IMR-90 (cell line): ENCODE measurements at regions not wholly inside any gene's neighbourhood (a gene's known extent, or its start where the extent isn't known, plus 50 kb on each side); places are given as distances from the start of the nearest gene placed in this dataset.

Experiments
- ATAC-seq: fragments of 200-7000 bp; cut with Tn5 transposase; 2 replicates; pipeline ENCODE4 v1.9.1; 2020; ENCODE audit warnings: low read depth, mild to moderate bottlenecking, moderate library complexity
- BruUV-seq: library from RNA; stranded (reverse); fragments of 400-500 nt; replicated peaks from 2 replicates; lab custom pipeline; 2021; lab: Mats Ljungman, UMichigan
- CTCF ChIA-PET: fragments of 300-600 bp; formaldehyde crosslinking; extraction: SDS; loops from one replicate; lab custom pipeline; 2021; ENCODE audit warnings: antibody characterized with exemption; lab: Yijun Ruan, JAX
- POLR2A ChIA-PET: fragments of 300-600 bp; sonication (Branson Sonifier 250); formaldehyde crosslinking; loops from one replicate; lab custom pipeline; 2022; ENCODE audit warnings: antibody characterized with exemption; ENCODE audit not compliant: unreplicated experiment; lab: Charles Lee
- DNase-seq: peaks from one replicate; pipeline ENCODE4 v3.0.0; 2013
- H2AFZ ChIP-seq: replicated peaks from 2 replicates; pipeline ENCODE3; 2013; ENCODE audit warnings: low read length, mild to moderate bottlenecking; ENCODE audit not compliant: poor library complexity
- H2AK5ac ChIP-seq: 2 replicates; pipeline ENCODE4 v1.6.1; 2013; ENCODE audit warnings: low read depth, low read length, inconsistent platforms
- H2AK9ac ChIP-seq: replicated peaks from 2 replicates; pipeline ENCODE3; 2013; ENCODE audit warnings: mild to moderate bottlenecking, low read depth, low read length, moderate library complexity; ENCODE audit not compliant: poor library complexity
- H2BK120ac ChIP-seq: 2 replicates; pipeline ENCODE4 v1.6.1; 2013; ENCODE audit warnings: low read depth, low read length, inconsistent platforms
- H2BK15ac ChIP-seq: 3 replicates; pipeline ENCODE4 v1.6.1; 2013; ENCODE audit warnings: low read depth, low read length, inconsistent platforms
- H2BK20ac ChIP-seq: 2 replicates; pipeline ENCODE4 v1.6.1; 2013; ENCODE audit warnings: low read depth, mild to moderate bottlenecking, inconsistent platforms, low read length, moderate library complexity
- H2BK5ac ChIP-seq: 2 replicates; pipeline ENCODE4 v1.6.1; 2013; ENCODE audit warnings: mild to moderate bottlenecking, low read depth, low read length, inconsistent platforms; ENCODE audit not compliant: poor library complexity, severe bottlenecking
- H3K14ac ChIP-seq: replicated peaks from 2 replicates; pipeline ENCODE4 v1.6.1; 2013; ENCODE audit warnings: low read depth, low read length, inconsistent platforms
- H3K18ac ChIP-seq: 2 replicates; pipeline ENCODE4 v1.6.1; 2013; ENCODE audit warnings: low read depth, low read length, control low read depth
- H3K23ac ChIP-seq: 2 replicates; pipeline ENCODE4 v1.6.1; 2013; ENCODE audit warnings: low read depth, low read length, inconsistent platforms
- H3K27ac ChIP-seq: 2 replicates; pipeline ENCODE4 v1.5.1; 2013; ENCODE audit warnings: mild to moderate bottlenecking, control low read depth, low read length; ENCODE audit not compliant: insufficient read depth
- H3K27me3 ChIP-seq: 2 replicates; pipeline ENCODE4 v1.6.1; 2013; ENCODE audit warnings: low read length; ENCODE audit not compliant: control insufficient read depth, insufficient read depth
- H3K36me3 ChIP-seq: 2 replicates; pipeline ENCODE4 v1.6.1; 2013; ENCODE audit warnings: low read length, mixed read lengths; ENCODE audit not compliant: control insufficient read depth, insufficient read depth
- H3K4ac ChIP-seq: 2 replicates; pipeline ENCODE4 v1.6.1; 2013; ENCODE audit warnings: low read depth, low read length, inconsistent platforms
- H3K4me1 ChIP-seq: 2 replicates; pipeline ENCODE4 v1.6.1; 2013; ENCODE audit warnings: low read length, mixed read lengths; ENCODE audit not compliant: control insufficient read depth, insufficient read depth
- H3K4me2 ChIP-seq: 2 replicates; pipeline ENCODE4 v1.6.1; 2013; ENCODE audit warnings: low read depth, mild to moderate bottlenecking, control low read depth, low read length, moderate library complexity
- H3K4me3 ChIP-seq: 2 replicates; pipeline ENCODE4 v1.5.1; 2013; ENCODE audit warnings: low read depth, mild to moderate bottlenecking, control low read depth, low read length, moderate library complexity; ENCODE audit not compliant: insufficient read depth
- H3K56ac ChIP-seq: 2 replicates; pipeline ENCODE4 v1.6.1; 2013; ENCODE audit warnings: low read length, inconsistent platforms; ENCODE audit not compliant: insufficient read depth; ENCODE audit errors: extremely low read depth
- H3K79me1 ChIP-seq, 2 experiments: 2 replicates each; pipeline ENCODE4 v1.6.1; 2013; ENCODE audit warnings: low read length in 2 of 2, inconsistent platforms in 1 of 2, low read depth in 1 of 2
- H3K9ac ChIP-seq: 2 replicates; pipeline ENCODE4 v1.6.1; 2013; ENCODE audit warnings: low read depth, low read length, control low read depth
- H3K9me1 ChIP-seq: 2 replicates; pipeline ENCODE4 v1.6.1; 2013; ENCODE audit warnings: low read length, inconsistent platforms; ENCODE audit not compliant: insufficient read depth
- H3K9me3 ChIP-seq: 2 replicates; pipeline ENCODE4 v1.6.1; 2013; ENCODE audit warnings: low read length; ENCODE audit not compliant: control insufficient read depth, insufficient read depth
- H4K20me1 ChIP-seq: 2 replicates; pipeline ENCODE4 v1.6.1; 2013; ENCODE audit warnings: low read length, inconsistent platforms; ENCODE audit not compliant: insufficient read depth
- H4K5ac ChIP-seq: 2 replicates; pipeline ENCODE4 v1.6.1; 2013; ENCODE audit warnings: mild to moderate bottlenecking, low read depth, low read length, control low read depth
- H4K8ac ChIP-seq, 2 experiments: 2 replicates each; pipeline ENCODE4 v1.6.1; 2013; ENCODE audit warnings: low read depth in 2 of 2, low read length in 2 of 2, control low read depth in 1 of 2, inconsistent platforms in 1 of 2
- H4K91ac ChIP-seq: 2 replicates; pipeline ENCODE4 v1.6.1; 2013; ENCODE audit warnings: low read depth, low read length, inconsistent platforms; ENCODE audit not compliant: insufficient read depth
- RAD21 ChIP-seq: IDR thresholded peaks from 2 replicates; pipeline ENCODE4 v1.6.1; 2012; ENCODE audit warnings: low read length, improper control_type of control experiment
- USF2 ChIP-seq: fragments of 150-350 bp; IDR thresholded peaks from 2 replicates; pipeline ENCODE4 v1.6.1; 2017; ENCODE audit warnings: mild to moderate bottlenecking, antibody characterized with exemption, low read length, low read depth
- WGBS, 2 experiments: methylation state at CpG; one replicate each; pipeline versions ENCODE4 v1.1.5 to v1.1.7; 2013; ENCODE audit warnings: missing lambda C conversion rate in 2 of 2; ENCODE audit not compliant: insufficient read length in 1 of 2; ENCODE audit errors: extremely low coverage in 2 of 2; 5-methylcytosine and 5-hydroxymethylcytosine counted together
- dilution Hi-C: fragments of 300-500 bp; cut with HindIII; formaldehyde crosslinking; loops from one replicate; pipeline ENCODE4 v1.14.3; 2018; ENCODE audit warnings: low sequenced_read_pairs; ENCODE audit not compliant: unreplicated experiment
- in situ Hi-C: fragments of 300-500 bp; cut with MboI; formaldehyde crosslinking; loops from 3 replicates; pipeline ENCODE4 v1.14.3; 2019; ENCODE audit warnings: low sequenced_read_pairs, inconsistent platforms, mixed read lengths
- intact Hi-C: fragments of 100-400 bp; cut with micrococcal nuclease; formaldehyde crosslinking; loops from 2 replicates; pipeline ENCODE4 v1.10.0; 2022

- no peak overlapping the region for H3K4ac ChIP-seq
- TF ChIP-seq USF2 = no peak
- TF ChIP-seq RAD21 = no peak
- H3K56ac ChIP-seq = no peak overlapping the region
- H4K91ac ChIP-seq = no peak overlapping the region
- H3K23ac ChIP-seq = no peak overlapping the region
- H3K79me1 ChIP-seq = no peaks in the 10 kb centered on the region
- in situ Hi-C loops = no loop called here
- no peak overlapping the region for H3K14ac ChIP-seq
- H4K5ac ChIP-seq = no peak overlapping the region
- no peak overlapping the region for H2AFZ ChIP-seq
- no peak overlapping the region for H2BK120ac ChIP-seq
- no peak overlapping the region for H3K4me3 ChIP-seq
- CTCF ChIA-PET = no interaction called here
- no CpG with 5 or more reads among the region's 9 CpGs for WGBS, 2 experiments
- no peak overlapping the region for H2BK5ac ChIP-seq
- H3K9me1 ChIP-seq = no peaks in the 10 kb centered on the region
- H4K8ac ChIP-seq = no peak overlapping the region
- intact Hi-C loops = no loop called here
- H2BK15ac ChIP-seq = no peak overlapping the region
- ATAC-seq (no peak), DNase-seq (no peak)
- no peak overlapping the region for H3K27ac ChIP-seq
- no peaks in the 10 kb centered on the region for H3K27me3 ChIP-seq
- H4K20me1 ChIP-seq = no peaks in the 10 kb centered on the region
- H3K36me3 ChIP-seq = no peaks in the 10 kb centered on the region
- H2AK9ac ChIP-seq = no peak overlapping the region
- POLR2A ChIA-PET = no interaction called here
- no peaks in the 10 kb centered on the region for H3K4me1 ChIP-seq
- H3K9me3 ChIP-seq = no peaks in the 10 kb centered on the region; the same call in 1 of the 2 replicates
- no TSS peak for BruUV-seq
- dilution Hi-C loops = no loop called here
- no peak overlapping the region for H2BK20ac ChIP-seq
- H3K18ac ChIP-seq = no peak overlapping the region
- H3K9ac ChIP-seq = no peak overlapping the region
- H2AK5ac ChIP-seq = no peak overlapping the region
- H3K4me2 ChIP-seq = no peak overlapping the region
Observed at GRCh38 chr5:101664071-101664791, 631.9 kb downstream of the SLCO4C1 start.
